ENCODE measurements at regions not wholly inside any gene's neighbourhood (a gene's known extent, or its start where the extent isn't known, plus 50 kb on each side); places are given as distances from the start of the nearest gene placed in this dataset.
"Not testable (repeated sequence)": the region's sequence is repeated elsewhere in the genome, so short reads cannot be mapped to it uniquely, and the experiment has no call there.

- no peak for DNase-seq (ENCODE audit: low read depth in 2 of 2)
These were observed 108.9 kb upstream of the CIBAR2 start for GRCh38 chr16:85220964-85221731.

- no peak for DNase-seq (ENCODE audit: low read depth in 2 of 2)
These were observed 109.5 kb upstream of the CIBAR2 start for GRCh38 chr16:85221771-85222154.

- no peak for DNase-seq (ENCODE audit: low read depth in 2 of 2)
These were observed 110.0 kb upstream of the CIBAR2 start for GRCh38 chr16:85222155-85222863.

- no peak for DNase-seq (ENCODE audit: low read depth in 2 of 2)
These were observed 113.0 kb upstream of the CIBAR2 start for GRCh38 chr16:85225257-85225656.

GRCh38 chr16:85225721-85226120 lies 113.4 kb upstream of the CIBAR2 start:
- no peak for DNase-seq (ENCODE audit: low read depth in 2 of 2)

GRCh38 chr16:85227084-85227945 lies 115.0 kb upstream of the CIBAR2 start:
- DNase-seq (ENCODE audit: low read depth in 2 of 2), result no peak

GRCh38 chr16:85227946-85228862 lies 115.9 kb upstream of the CIBAR2 start:
- DNase-seq (ENCODE audit: low read depth in 2 of 2), result no peak

GRCh38 chr16:85228970-85229430 lies 116.7 kb upstream of the CIBAR2 start:
- no peak for DNase-seq (ENCODE audit: low read depth in 2 of 2)

GRCh38 chr16:85229869-85230462 lies 117.7 kb upstream of the CIBAR2 start:
- DNase-seq (ENCODE audit: low read depth in 2 of 2), result no peak

- not testable (repeated sequence) for DNase-seq (ENCODE audit: low read depth in 2 of 2)
These were observed 118.6 kb upstream of the CIBAR2 start for GRCh38 chr16:85230764-85231383.

- no peak for DNase-seq (ENCODE audit: low read depth in 2 of 2)
These were observed 119.7 kb upstream of the CIBAR2 start for GRCh38 chr16:85231959-85232358.

- no peak for DNase-seq (ENCODE audit: low read depth in 2 of 2)
These were observed 120.3 kb upstream of the CIBAR2 start for GRCh38 chr16:85232369-85233142.

- DNase-seq (ENCODE audit: low read depth in 2 of 2), result no peak
These were observed 121.2 kb upstream of the CIBAR2 start for GRCh38 chr16:85233516-85233915.

- peak; percentile 74 to 75 for DNase-seq (ENCODE audit: low read depth in 2 of 2)
These were observed 122.3 kb upstream of the CIBAR2 start for GRCh38 chr16:85234310-85235204.

GRCh38 chr16:85235991-85236817 lies 123.9 kb upstream of the CIBAR2 start:
- DNase-seq (ENCODE audit: low read depth in 2 of 2), result no peak

- DNase-seq (ENCODE audit: low read depth in 2 of 2), result no peak
These were observed 124.5 kb upstream of the CIBAR2 start for GRCh38 chr16:85236818-85237150.

GRCh38 chr16:85237817-85238216 lies 125.5 kb upstream of the CIBAR2 start:
- no peak for DNase-seq (ENCODE audit: low read depth in 2 of 2)

- peak; percentile 88 to 91 for DNase-seq (ENCODE audit: low read depth in 2 of 2)
These were observed 126.0 kb upstream of the CIBAR2 start for GRCh38 chr16:85238233-85238647.

Measured in fibroblast of skin of left biceps (primary cell).